ENCODE measurements at regions not wholly inside any gene's neighbourhood (a gene's known extent, or its start where the extent isn't known, plus 50 kb on each side); places are given as distances from the start of the nearest gene placed in this dataset.

GRCh38 chr16:76193906-76194615 is 83.1 kb upstream of the CNTNAP4 start:
- TF ChIP-seq, protein P1, sequence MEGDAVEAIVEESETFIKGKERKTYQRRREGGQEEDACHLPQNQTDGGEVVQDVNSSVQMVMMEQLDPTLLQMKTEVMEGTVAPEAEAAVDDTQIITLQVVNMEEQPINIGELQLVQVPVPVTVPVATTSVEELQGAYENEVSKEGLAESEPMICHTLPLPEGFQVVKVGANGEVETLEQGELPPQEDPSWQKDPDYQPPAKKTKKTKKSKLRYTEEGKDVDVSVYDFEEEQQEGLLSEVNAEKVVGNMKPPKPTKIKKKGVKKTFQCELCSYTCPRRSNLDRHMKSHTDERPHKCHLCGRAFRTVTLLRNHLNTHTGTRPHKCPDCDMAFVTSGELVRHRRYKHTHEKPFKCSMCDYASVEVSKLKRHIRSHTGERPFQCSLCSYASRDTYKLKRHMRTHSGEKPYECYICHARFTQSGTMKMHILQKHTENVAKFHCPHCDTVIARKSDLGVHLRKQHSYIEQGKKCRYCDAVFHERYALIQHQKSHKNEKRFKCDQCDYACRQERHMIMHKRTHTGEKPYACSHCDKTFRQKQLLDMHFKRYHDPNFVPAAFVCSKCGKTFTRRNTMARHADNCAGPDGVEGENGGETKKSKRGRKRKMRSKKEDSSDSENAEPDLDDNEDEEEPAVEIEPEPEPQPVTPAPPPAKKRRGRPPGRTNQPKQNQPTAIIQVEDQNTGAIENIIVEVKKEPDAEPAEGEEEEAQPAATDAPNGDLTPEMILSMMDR (IDR thresholded peaks at IDR 0.05; ENCODE audit: low read depth, low read length, poor library complexity, severe bottlenecking), result no peak
- TF ChIP-seq EZH2phosphoT487 (IDR thresholded peaks at IDR 0.05; ENCODE audit: borderline replicate concordance, low read length), result no peak
